Liver (tissue), 8 donors: ENCODE measurements at regions not wholly inside any gene's neighbourhood (a gene's known extent, or its start where the extent isn't known, plus 50 kb on each side); places are given as distances from the start of the nearest gene placed in this dataset.

Experiments
- DNase-seq: peaks from one replicate; pipeline ENCODE4 v3.0.0-alpha.2; 2017; ENCODE audit warnings: low spot score
- H3K27ac ChIP-seq, 2 donors: one replicate each; pipeline ENCODE4 v1.7.0; 2013; ENCODE audit warnings: inconsistent platforms in 2 of 2, low read length in 2 of 2, control low read depth in 1 of 2, low read depth in 1 of 2, mild to moderate bottlenecking in 1 of 2
- H3K27me3 ChIP-seq, 4 donors: one replicate each; pipeline versions ENCODE4 v1.6.1 to v1.7.0; 2013; ENCODE audit warnings: low read length in 3 of 4, inconsistent platforms in 1 of 4, mild to moderate bottlenecking in 1 of 4, moderate library complexity in 1 of 4; ENCODE audit not compliant: control insufficient read depth in 4 of 4, insufficient read depth in 4 of 4
- H3K36me3 ChIP-seq, 4 donors: one replicate each; pipeline versions ENCODE4 v1.6.1 to v1.7.0; 2013; ENCODE audit warnings: low read length in 3 of 4, mild to moderate bottlenecking in 3 of 4, low read depth in 1 of 4, moderate library complexity in 1 of 4; ENCODE audit not compliant: control insufficient read depth in 4 of 4, insufficient read depth in 3 of 4
- H3K4me1 ChIP-seq, 4 donors: one replicate each; pipeline versions ENCODE4 v1.6.1 to v1.7.0; 2013; ENCODE audit warnings: low read length in 3 of 4, mild to moderate bottlenecking in 3 of 4, moderate library complexity in 1 of 4; ENCODE audit not compliant: control insufficient read depth in 4 of 4, insufficient read depth in 4 of 4
- H3K4me3 ChIP-seq, 3 donors: one replicate each; pipeline versions ENCODE4 v1.6.1 to v1.7.0; 2013; ENCODE audit warnings: low read length in 3 of 3, control low read depth in 1 of 3, low read depth in 1 of 3, mild to moderate bottlenecking in 1 of 3
- H3K9ac ChIP-seq, 2 donors: one replicate each; pipeline ENCODE4 v1.7.0; 2013; ENCODE audit warnings: low read length in 2 of 2, mild to moderate bottlenecking in 2 of 2, moderate library complexity in 2 of 2, control low read depth in 1 of 2, low read depth in 1 of 2
- H3K9me3 ChIP-seq, 4 donors: one replicate each; pipeline versions ENCODE4 v1.6.1 to v1.7.0; 2013; ENCODE audit warnings: low read length in 3 of 4; ENCODE audit not compliant: control insufficient read depth in 4 of 4
- ATF3 ChIP-seq: IDR thresholded peaks from 2 replicates; pipeline ENCODE4 v1.6.1; 2016; ENCODE audit warnings: antibody characterized with exemption
- CTCF ChIP-seq: fragments of 150-350 bp; IDR thresholded peaks from 2 replicates; pipeline ENCODE4 v1.5.1; 2017; ENCODE audit warnings: improper control_type of control experiment, low read depth, low read length; ENCODE audit not compliant: missing input control
- EGR1 ChIP-seq, 2 donors: IDR thresholded peaks; 2 replicates each; pipeline ENCODE4 v1.6.1; 2016 to 2018; ENCODE audit warnings: antibody characterized with exemption in 2 of 2, low read depth in 2 of 2
- FOXA1 ChIP-seq: IDR thresholded peaks from 2 replicates; pipeline ENCODE4 v1.6.1; 2016; ENCODE audit warnings: antibody characterized with exemption
- FOXA2 ChIP-seq: IDR thresholded peaks from 2 replicates; pipeline ENCODE4 v1.6.1; 2016; ENCODE audit warnings: antibody characterized with exemption
- GABPA ChIP-seq, 2 donors: IDR thresholded peaks in 1 of 2; conservative IDR thresholded peaks in 1 of 2; 2 replicates each; pipeline ENCODE4 v1.6.1; 2016; ENCODE audit warnings: antibody characterized with exemption in 2 of 2, mild to moderate bottlenecking in 1 of 2, moderate library complexity in 1 of 2
- HNF4A ChIP-seq, 2 donors: conservative IDR thresholded peaks; 2 replicates each; pipeline ENCODE4 v1.6.1; 2016; ENCODE audit warnings: antibody characterized with exemption in 2 of 2, mild to moderate bottlenecking in 2 of 2
- HNF4G ChIP-seq: IDR thresholded peaks from 2 replicates; pipeline ENCODE4 v1.6.1; 2016; ENCODE audit warnings: antibody characterized with exemption
- JUND ChIP-seq, 2 donors: IDR thresholded peaks; 2 replicates each; pipeline ENCODE4 v1.6.1; 2016; ENCODE audit warnings: antibody characterized with exemption in 2 of 2
- MAX ChIP-seq: IDR thresholded peaks from 2 replicates; pipeline ENCODE4 v1.6.1; 2016; ENCODE audit warnings: antibody characterized with exemption
- NR2F2 ChIP-seq: IDR thresholded peaks from 2 replicates; pipeline ENCODE4 v1.6.1; 2016; ENCODE audit warnings: antibody characterized with exemption
- RAD21 ChIP-seq, 2 donors: IDR thresholded peaks; 2 replicates each; pipeline ENCODE4 v1.6.1; 2016; ENCODE audit warnings: antibody characterized with exemption in 2 of 2, mild to moderate bottlenecking in 2 of 2
- REST ChIP-seq: IDR thresholded peaks from 2 replicates; pipeline ENCODE4 v1.6.1; 2016; ENCODE audit warnings: antibody characterized with exemption, mild to moderate bottlenecking
- RXRA ChIP-seq, 2 donors: IDR thresholded peaks; 2 replicates each; pipeline ENCODE4 v1.6.1; 2017 to 2018; ENCODE audit warnings: antibody characterized with exemption in 2 of 2, mild to moderate bottlenecking in 1 of 2
- SP1 ChIP-seq: IDR thresholded peaks from 2 replicates; pipeline ENCODE4 v1.6.1; 2018; ENCODE audit warnings: antibody characterized with exemption, mild to moderate bottlenecking
- TAF1 ChIP-seq: conservative IDR thresholded peaks from 2 replicates; pipeline ENCODE4 v1.6.1; 2016; ENCODE audit warnings: antibody characterized with exemption, mild to moderate bottlenecking
- YY1 ChIP-seq: IDR thresholded peaks from 2 replicates; pipeline ENCODE4 v1.6.1; 2016; ENCODE audit warnings: antibody characterized with exemption, mild to moderate bottlenecking
- ZBTB33 ChIP-seq: IDR thresholded peaks from 2 replicates; pipeline ENCODE4 v1.6.1; 2016; ENCODE audit warnings: antibody characterized with exemption
- WGBS: extraction: QIAGEN DNeasy Blood & Tissue Kit; methylation state at CpG from one replicate; pipeline ENCODE4 v1.1.7; 2013; 5-methylcytosine and 5-hydroxymethylcytosine counted together
- donor health status: healthy.
- donor health status: healthy.
- donor health status: healthy.
- donor health status: healthy.
- donor health status: healthy.

- Histone ChIP-seq H3K4me1 (no peaks in the 10 kb centered on the region), H3K36me3 (no peaks in the 10 kb centered on the region), H3K9ac (no peak overlapping the region), H3K9me3 (no peaks in the 10 kb centered on the region), H3K4me3 (no peak overlapping the region), H3K27me3 (no peaks in the 10 kb centered on the region), H3K27ac (no peak overlapping the region)
- TF ChIP-seq JUND (IDR thresholded peaks at IDR 0.05) (no peak), TAF1 (no peak), HNF4A (conservative IDR thresholded peaks at IDR 0.05) (no peak), GABPA (IDR thresholded peaks at IDR 0.05 in 1 of 2, conservative IDR thresholded peaks at IDR 0.05 in 1 of 2) (no peak), YY1 (no peak), EGR1 (IDR thresholded peaks at IDR 0.05; ENCODE audit: low read depth in 2 of 2) (no peak), NR2F2 (no peak), FOXA1 (no peak), FOXA2 (no peak)
- WGBS: 38% methylated on average over 3 of the region's 3 CpGs
- no peak for DNase-seq
Measured at GRCh38 chr2:204040016-204040415, 103.5 kb downstream of the ICOS start.

GRCh38 chr2:204042401-204042800 is 105.8 kb downstream of the ICOS start:
- no peak overlapping the region for H3K9ac ChIP-seq
- WGBS: 92% methylated on average over 1 of the region's 1 CpG
- no peak for TF ChIP-seq SP1
- TF ChIP-seq MAX: no peak
- TF ChIP-seq CTCF: no peak
- no peak for TF ChIP-seq ATF3
- TF ChIP-seq YY1: no peak
- TF ChIP-seq TAF1: no peak
- no peak for TF ChIP-seq FOXA2
- no peak for TF ChIP-seq REST
- TF ChIP-seq EGR1 (IDR thresholded peaks at IDR 0.05; ENCODE audit: low read depth in 2 of 2): no peak
- TF ChIP-seq RXRA (IDR thresholded peaks at IDR 0.05): no peak
- TF ChIP-seq RAD21 (IDR thresholded peaks at IDR 0.05): no peak
- TF ChIP-seq HNF4G: no peak
- no peak for TF ChIP-seq ZBTB33
- TF ChIP-seq FOXA1: no peak
- TF ChIP-seq JUND (IDR thresholded peaks at IDR 0.05): no peak
- TF ChIP-seq NR2F2: no peak
- TF ChIP-seq GABPA (IDR thresholded peaks at IDR 0.05 in 1 of 2, conservative IDR thresholded peaks at IDR 0.05 in 1 of 2): no peak
- no peak for TF ChIP-seq HNF4A (conservative IDR thresholded peaks at IDR 0.05)
- no peaks in the 10 kb centered on the region for H3K36me3 ChIP-seq
- H3K27ac ChIP-seq: no peak overlapping the region
- no peaks in the 10 kb centered on the region for H3K4me1 ChIP-seq
- no peak for DNase-seq
- no peaks in the 10 kb centered on the region for H3K9me3 ChIP-seq
- H3K4me3 ChIP-seq: no peak overlapping the region
- H3K27me3 ChIP-seq: no peaks in the 10 kb centered on the region
